GM12878 (cell line): ENCODE measurements at regions not wholly inside any gene's neighbourhood (a gene's known extent, or its start where the extent isn't known, plus 50 kb on each side); places are given as distances from the start of the nearest gene placed in this dataset.

Experiments
- CBFB ChIP-seq: IDR thresholded peaks from 2 replicates; pipeline ENCODE4 v1.6.1; 2016; ENCODE audit warnings: antibody characterized with exemption, low read depth
- CTCF ChIP-seq, 3 experiments: IDR thresholded peaks in 2 of 3; conservative IDR thresholded peaks in 1 of 3; 2 replicates each; pipeline ENCODE4 v1.5.1; 2011; ENCODE audit warnings: low read depth in 3 of 3, low read length in 3 of 3, mild to moderate bottlenecking in 3 of 3, control low read depth in 2 of 3, moderate library complexity in 2 of 3, inconsistent platforms in 1 of 3, mixed read lengths in 1 of 3; ENCODE audit not compliant: control insufficient read depth in 2 of 3, insufficient read depth in 1 of 3; ENCODE audit errors: extremely low read depth in 1 of 3
- POLR2A ChIP-seq: IDR thresholded peaks from 2 replicates; pipeline ENCODE4 v1.6.1; 2011; ENCODE audit warnings: low read depth, mild to moderate bottlenecking, low read length
- RAD21 ChIP-seq: IDR thresholded peaks from 2 replicates; pipeline ENCODE4 v1.6.1; 2011; ENCODE audit warnings: mild to moderate bottlenecking, low read depth, low read length, moderate library complexity; ENCODE audit not compliant: insufficient read depth
- SMC3 ChIP-seq: IDR thresholded peaks from 2 replicates; pipeline ENCODE4 v1.6.1; 2011; ENCODE audit warnings: low read length, improper control_type of control experiment, borderline replicate concordance
- TAF1 ChIP-seq: IDR thresholded peaks from 2 replicates; pipeline ENCODE4 v1.6.1; 2011; ENCODE audit warnings: mild to moderate bottlenecking, low read depth, low read length, borderline replicate concordance
- ZSCAN29 ChIP-seq: fragments of 450-650 bp; IDR thresholded peaks from 2 replicates; pipeline ENCODE4 v1.6.1; 2017; ENCODE audit warnings: mild to moderate bottlenecking, moderate library complexity
- TF ChIP-seq, protein P1 (sequence below): fragments of 450-650 bp; IDR thresholded peaks from 2 replicates; pipeline ENCODE4 v1.6.1; 2018; ENCODE audit warnings: mild to moderate bottlenecking, low read depth, moderate library complexity; ENCODE audit not compliant: partially characterized antibody

DNA sequence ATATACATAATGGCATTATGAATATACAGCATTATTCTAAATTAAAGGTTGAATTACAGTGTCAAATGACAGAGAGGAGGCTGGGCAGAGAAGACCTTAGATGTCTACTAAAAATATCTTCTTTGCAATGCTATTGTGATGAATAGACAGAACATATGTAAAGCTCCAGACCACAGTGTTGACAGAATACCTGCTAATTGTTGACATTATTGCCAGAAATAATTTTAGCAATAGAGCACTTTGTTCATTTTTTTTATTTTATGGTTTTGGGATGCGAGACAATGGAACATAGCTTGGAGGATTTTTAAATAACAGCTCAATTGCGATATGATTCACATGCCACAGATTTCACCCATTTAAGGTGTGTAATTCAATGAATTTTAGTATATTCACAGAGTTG is 508.8 kb downstream of the PSAT1 start:
- TF ChIP-seq CTCF (IDR thresholded peaks at IDR 0.05 in 2 of 3, conservative IDR thresholded peaks at IDR 0.05 in 1 of 3; ENCODE audit: control insufficient read depth in 2 of 3, extremely low read depth in 1 of 3, insufficient read depth in 1 of 3, low read depth in 3 of 3, low read length in 3 of 3) (no peak), TAF1 (no peak), CBFB (no peak), RAD21 (no peak), POLR2A (no peak), ZSCAN29 (no peak), SMC3 (no peak)
- TF ChIP-seq, protein P1, sequence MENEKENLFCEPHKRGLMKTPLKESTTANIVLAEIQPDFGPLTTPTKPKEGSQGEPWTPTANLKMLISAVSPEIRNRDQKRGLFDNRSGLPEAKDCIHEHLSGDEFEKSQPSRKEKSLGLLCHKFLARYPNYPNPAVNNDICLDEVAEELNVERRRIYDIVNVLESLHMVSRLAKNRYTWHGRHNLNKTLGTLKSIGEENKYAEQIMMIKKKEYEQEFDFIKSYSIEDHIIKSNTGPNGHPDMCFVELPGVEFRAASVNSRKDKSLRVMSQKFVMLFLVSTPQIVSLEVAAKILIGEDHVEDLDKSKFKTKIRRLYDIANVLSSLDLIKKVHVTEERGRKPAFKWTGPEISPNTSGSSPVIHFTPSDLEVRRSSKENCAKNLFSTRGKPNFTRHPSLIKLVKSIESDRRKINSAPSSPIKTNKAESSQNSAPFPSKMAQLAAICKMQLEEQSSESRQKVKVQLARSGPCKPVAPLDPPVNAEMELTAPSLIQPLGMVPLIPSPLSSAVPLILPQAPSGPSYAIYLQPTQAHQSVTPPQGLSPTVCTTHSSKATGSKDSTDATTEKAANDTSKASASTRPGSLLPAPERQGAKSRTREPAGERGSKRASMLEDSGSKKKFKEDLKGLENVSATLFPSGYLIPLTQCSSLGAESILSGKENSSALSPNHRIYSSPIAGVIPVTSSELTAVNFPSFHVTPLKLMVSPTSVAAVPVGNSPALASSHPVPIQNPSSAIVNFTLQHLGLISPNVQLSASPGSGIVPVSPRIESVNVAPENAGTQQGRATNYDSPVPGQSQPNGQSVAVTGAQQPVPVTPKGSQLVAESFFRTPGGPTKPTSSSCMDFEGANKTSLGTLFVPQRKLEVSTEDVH, result no peak
